NCI-H2227 treated with DMSO at 0.1 percent for 48 hours (cell line): ENCODE measurements at regions not wholly inside any gene's neighbourhood (a gene's known extent, or its start where the extent isn't known, plus 50 kb on each side); places are given as distances from the start of the nearest gene placed in this dataset.

ENCODE experiments used
- DNase-seq: peaks from one replicate; lab custom pipeline; 2025; lab: John Stamatoyannopoulos, UW

GRCh38 chrX:112901869-112902725 lies 61.5 kb upstream of the AMOT start:
- DNase-seq = no peak

GRCh38 chrX:112896051-112896450 lies 55.4 kb upstream of the AMOT start:
- DNase-seq = no peak
